ENCODE measurements at regions not wholly inside any gene's neighbourhood (a gene's known extent, or its start where the extent isn't known, plus 50 kb on each side); places are given as distances from the start of the nearest gene placed in this dataset.

DNA sequence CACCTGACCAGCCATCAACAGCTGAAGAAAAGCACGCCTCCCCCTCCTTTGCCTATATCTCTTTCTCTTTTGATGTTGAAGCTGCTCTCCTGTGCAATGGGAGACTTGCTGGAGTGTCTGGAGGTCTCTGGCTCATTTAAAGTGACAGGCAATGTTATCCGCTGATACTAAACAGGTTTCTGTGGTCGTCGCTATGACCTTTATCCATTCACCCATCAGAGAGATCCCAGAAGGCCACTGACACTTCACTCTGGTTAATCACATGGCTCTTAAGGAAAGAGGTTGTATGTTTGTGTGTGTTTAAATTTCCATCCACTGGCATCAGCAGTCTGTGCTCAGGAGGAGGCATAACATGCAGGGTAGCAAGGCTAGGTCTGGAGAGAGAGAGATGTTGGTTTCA, 277.3 kb downstream of the MTX2 start:
- H3K36me3 ChIP-seq, result no peaks in the 10 kb centered on the region
- H3K4me1 ChIP-seq (ENCODE audit: control insufficient read depth in 1 of 2, low read depth in 2 of 2), result peaks cover 0 to under 1% of the 10 kb centered on the region in 2 donors
- no peak overlapping the region for H3K4me3 ChIP-seq
- TF ChIP-seq, protein P1, sequence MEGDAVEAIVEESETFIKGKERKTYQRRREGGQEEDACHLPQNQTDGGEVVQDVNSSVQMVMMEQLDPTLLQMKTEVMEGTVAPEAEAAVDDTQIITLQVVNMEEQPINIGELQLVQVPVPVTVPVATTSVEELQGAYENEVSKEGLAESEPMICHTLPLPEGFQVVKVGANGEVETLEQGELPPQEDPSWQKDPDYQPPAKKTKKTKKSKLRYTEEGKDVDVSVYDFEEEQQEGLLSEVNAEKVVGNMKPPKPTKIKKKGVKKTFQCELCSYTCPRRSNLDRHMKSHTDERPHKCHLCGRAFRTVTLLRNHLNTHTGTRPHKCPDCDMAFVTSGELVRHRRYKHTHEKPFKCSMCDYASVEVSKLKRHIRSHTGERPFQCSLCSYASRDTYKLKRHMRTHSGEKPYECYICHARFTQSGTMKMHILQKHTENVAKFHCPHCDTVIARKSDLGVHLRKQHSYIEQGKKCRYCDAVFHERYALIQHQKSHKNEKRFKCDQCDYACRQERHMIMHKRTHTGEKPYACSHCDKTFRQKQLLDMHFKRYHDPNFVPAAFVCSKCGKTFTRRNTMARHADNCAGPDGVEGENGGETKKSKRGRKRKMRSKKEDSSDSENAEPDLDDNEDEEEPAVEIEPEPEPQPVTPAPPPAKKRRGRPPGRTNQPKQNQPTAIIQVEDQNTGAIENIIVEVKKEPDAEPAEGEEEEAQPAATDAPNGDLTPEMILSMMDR (IDR thresholded peaks at IDR 0.05), result no peak
- ATAC-seq (ENCODE audit: insufficient number of reproducible peaks, low FRiP score, low read depth) (no peak), DNase-seq (ENCODE audit: low spot score) (no peak)
- no peak overlapping the region for H3K27ac ChIP-seq
- no peaks in the 10 kb centered on the region for H3K27me3 ChIP-seq (replicated peaks; ENCODE audit: insufficient read depth)
- H3K9me3 ChIP-seq, result no peaks in the 10 kb centered on the region

DNA sequence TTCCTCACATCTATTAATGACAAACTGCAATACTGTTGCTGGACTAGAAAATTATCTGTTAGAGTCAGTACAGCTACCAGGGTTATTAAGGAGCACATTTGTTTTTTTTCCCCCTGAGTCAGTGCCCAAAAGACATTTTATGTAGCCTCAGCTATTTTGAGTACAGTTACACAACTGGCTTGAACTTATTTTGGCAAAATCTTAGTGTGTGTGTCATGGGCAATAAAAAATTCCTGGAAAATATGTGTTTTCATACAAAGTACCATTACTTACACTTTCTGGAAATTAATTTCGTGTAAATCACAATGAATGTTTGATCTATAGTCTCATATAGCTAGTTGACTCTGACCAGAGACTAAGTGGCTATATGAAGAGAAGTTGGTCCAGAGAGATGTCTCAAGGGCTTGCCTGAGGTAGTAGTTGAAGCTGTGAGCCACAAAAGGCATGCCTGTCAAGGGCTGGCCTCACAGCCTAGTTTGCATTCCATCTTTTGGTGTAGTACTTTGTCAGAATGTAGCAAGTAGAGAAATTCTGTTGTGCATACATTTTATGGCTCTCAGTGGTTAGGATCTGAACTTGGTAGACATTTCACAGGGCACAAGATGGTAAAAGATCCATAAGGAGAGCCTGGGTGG, 283.4 kb downstream of the MTX2 start:
- peak; percentile 88 for ATAC-seq (ENCODE audit: insufficient number of reproducible peaks, low FRiP score, low read depth)
- DNase-seq (ENCODE audit: low spot score), result no peak
- no peaks in the 10 kb centered on the region for H3K9me3 ChIP-seq
- peaks cover 10 to 21% of the 10 kb centered on the region in 2 donors for H3K4me1 ChIP-seq (ENCODE audit: control insufficient read depth in 1 of 2, low read depth in 2 of 2)
- TF ChIP-seq, protein P1 (IDR thresholded peaks at IDR 0.05), result no peak
- H3K27ac ChIP-seq, result peak overlapping the region; percentile 67 to 72
- H3K27me3 ChIP-seq (replicated peaks; ENCODE audit: insufficient read depth), result no peaks in the 10 kb centered on the region
- no peak overlapping the region for H3K4me3 ChIP-seq
- no peaks in the 10 kb centered on the region for H3K36me3 ChIP-seq

GRCh38 chr2:176553685-176554100, 284.5 kb downstream of the MTX2 start:
- ATAC-seq (ENCODE audit: insufficient number of reproducible peaks, low FRiP score, low read depth) (peak; percentile 41), DNase-seq (ENCODE audit: low spot score) (no peak)
- Histone ChIP-seq H3K4me1 (ENCODE audit: control insufficient read depth in 1 of 2, low read depth in 2 of 2) (peaks cover 10 to 23% of the 10 kb centered on the region in 2 donors), H3K9me3 (no peaks in the 10 kb centered on the region), H3K27ac (peak overlapping the region; percentile 67 to 72), H3K36me3 (no peaks in the 10 kb centered on the region), H3K4me3 (peak overlapping the region; percentile 68), H3K27me3 (replicated peaks; ENCODE audit: insufficient read depth) (no peaks in the 10 kb centered on the region)
- TF ChIP-seq, protein P1 (IDR thresholded peaks at IDR 0.05), result no peak

DNA sequence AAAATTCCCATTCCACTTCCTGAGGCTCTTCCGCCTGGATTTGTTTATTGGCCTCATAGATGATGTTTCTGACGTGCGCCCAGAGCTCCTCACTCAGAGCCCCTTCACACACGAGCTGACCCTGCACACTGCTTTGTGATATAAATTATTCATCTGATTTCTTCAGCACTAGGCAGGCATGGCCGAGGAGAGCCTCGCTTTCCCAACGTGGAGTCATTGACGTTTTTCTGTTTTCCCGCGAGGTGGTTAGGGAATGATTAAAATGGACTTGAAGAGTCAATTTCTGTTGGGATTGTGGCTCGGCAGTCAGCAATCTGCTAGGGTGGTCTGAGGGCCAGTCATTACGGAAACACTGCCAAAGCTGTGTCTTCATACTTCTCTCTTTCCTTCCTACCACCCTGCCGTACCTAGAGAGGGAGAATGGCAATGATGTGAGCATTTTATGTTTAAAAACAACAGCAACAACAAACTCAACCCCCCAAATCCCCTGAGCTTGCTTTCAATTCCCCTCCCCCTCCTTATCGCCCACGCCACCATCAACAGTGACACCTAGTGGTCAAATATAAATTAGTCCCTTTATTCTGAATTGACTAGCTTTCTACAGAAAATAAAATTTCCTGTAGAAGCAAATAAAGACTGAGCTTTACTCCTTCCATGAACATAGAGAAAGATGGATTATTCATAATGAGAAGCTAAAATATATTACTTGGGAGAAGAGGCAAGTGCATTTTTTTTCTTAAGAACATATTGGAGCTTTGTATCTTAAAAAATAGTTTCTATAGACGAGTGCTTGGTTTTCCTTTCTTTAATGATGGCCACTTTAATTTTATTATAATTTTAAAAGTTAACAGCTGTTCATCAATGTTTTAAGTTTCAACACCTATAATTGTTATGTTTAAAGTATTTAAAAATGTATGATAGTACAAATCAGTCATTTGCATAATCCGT, 285.1 kb downstream of the MTX2 start:
- H3K27me3 ChIP-seq (replicated peaks; ENCODE audit: insufficient read depth), result no peaks in the 10 kb centered on the region
- H3K36me3 ChIP-seq, result no peaks in the 10 kb centered on the region
- no peaks in the 10 kb centered on the region for H3K9me3 ChIP-seq
- peak overlapping the region; percentile 67 to 72 for H3K27ac ChIP-seq
- H3K4me1 ChIP-seq (ENCODE audit: control insufficient read depth in 1 of 2, low read depth in 2 of 2), result peaks cover 10 to 25% of the 10 kb centered on the region in 2 donors
- ATAC-seq (ENCODE audit: insufficient number of reproducible peaks, low FRiP score, low read depth) (peak; percentile 23), DNase-seq (ENCODE audit: low spot score) (no peak)
- H3K4me3 ChIP-seq, result peak overlapping the region; percentile 68
- TF ChIP-seq, protein P1 (IDR thresholded peaks at IDR 0.05), result peak; percentile 80

DNA sequence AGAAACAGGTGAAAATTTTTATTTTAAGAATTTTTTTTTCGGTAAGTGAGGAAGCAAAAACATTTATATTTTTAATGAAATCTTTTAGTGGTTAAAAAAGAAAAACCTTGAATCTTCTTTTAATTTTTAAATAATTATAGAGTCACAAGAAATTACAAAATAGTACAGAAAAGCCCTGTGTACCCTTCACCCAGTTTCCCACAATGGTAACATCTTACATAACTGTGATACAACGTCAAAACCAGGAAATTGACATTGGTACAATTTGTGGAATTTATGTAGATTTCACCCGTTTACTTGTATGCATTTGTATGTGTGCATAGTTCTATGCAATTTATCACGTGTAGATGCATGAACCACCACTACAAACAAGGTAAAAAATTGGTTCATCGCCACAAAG, 285.9 kb downstream of the MTX2 start:
- H3K27me3 ChIP-seq (replicated peaks; ENCODE audit: insufficient read depth), result no peaks in the 10 kb centered on the region
- no peak overlapping the region for H3K4me3 ChIP-seq
- ATAC-seq (ENCODE audit: insufficient number of reproducible peaks, low FRiP score, low read depth) (no peak), DNase-seq (ENCODE audit: low spot score) (no peak)
- peaks cover 10 to 25% of the 10 kb centered on the region in 2 donors for H3K4me1 ChIP-seq (ENCODE audit: control insufficient read depth in 1 of 2, low read depth in 2 of 2)
- no peaks in the 10 kb centered on the region for H3K36me3 ChIP-seq
- H3K27ac ChIP-seq, result no peak overlapping the region
- TF ChIP-seq, protein P1 (IDR thresholded peaks at IDR 0.05), result no peak
- no peaks in the 10 kb centered on the region for H3K9me3 ChIP-seq

Data from thoracic aorta (tissue), 2 donors.